Heart left ventricle (tissue), 16 donors: ENCODE measurements at regions not wholly inside any gene's neighbourhood (a gene's known extent, or its start where the extent isn't known, plus 50 kb on each side); places are given as distances from the start of the nearest gene placed in this dataset.

Experiments used
- ATAC-seq, 4 donors: fragments of 200-7000 bp; cut with Tn5 transposase; one replicate each; pipeline ENCODE4 v1.9.1; 2020 to 2022; ENCODE audit warnings: moderate library complexity in 4 of 4, mild to moderate bottlenecking in 3 of 4, moderate number of reproducible peaks in 1 of 4
- DNase-seq, 5 donors: peaks; one replicate each; pipeline ENCODE4 v3.0.0-alpha.2; 2020
- H3K27ac ChIP-seq, 12 donors: fragments of 200-600 bp; sonication (generic) in 4 of 12; one replicate each; pipeline versions ENCODE4 v1.5.0 to v1.8.0; 2016 to 2022; ENCODE audit warnings: mild to moderate bottlenecking in 2 of 12
- H3K27me3 ChIP-seq, 9 donors: fragments of 200-600 bp; sonication (generic) in 2 of 9; one replicate each; pipeline versions ENCODE4 v1.5.1 to v1.8.0; 2016 to 2022; ENCODE audit warnings: mild to moderate bottlenecking in 3 of 9
- H3K36me3 ChIP-seq, 9 donors: fragments of 200-600 bp; sonication (generic) in 2 of 9; one replicate each; pipeline versions ENCODE4 v1.5.0 to v1.8.0; 2018 to 2022; ENCODE audit warnings: mild to moderate bottlenecking in 2 of 9
- H3K4me1 ChIP-seq, 12 donors: fragments of 200-600 bp; sonication (generic) in 4 of 12; one replicate each; pipeline versions ENCODE4 v1.5.0 to v1.8.0; 2016 to 2022; ENCODE audit warnings: mild to moderate bottlenecking in 3 of 12
- H3K4me3 ChIP-seq, 12 donors: fragments of 200-600 bp; sonication (generic) in 4 of 12; one replicate each; pipeline versions ENCODE4 v1.5.0 to v1.8.0; 2017 to 2022; ENCODE audit warnings: mild to moderate bottlenecking in 9 of 12, moderate library complexity in 4 of 12
- H3K9me3 ChIP-seq, 12 donors: fragments of 200-600 bp; sonication (generic) in 4 of 12; one replicate each; pipeline versions ENCODE4 v1.5.0 to v1.8.0; 2016 to 2022; ENCODE audit warnings: mild to moderate bottlenecking in 1 of 12
- CTCF ChIP-seq, 12 donors: fragments of 200-600 bp; sonication (generic) in 4 of 12; IDR thresholded peaks; one replicate each; pipeline versions ENCODE4 v1.5.0 to v1.8.0; 2018 to 2022; ENCODE audit warnings: antibody characterized with exemption in 12 of 12, mild to moderate bottlenecking in 5 of 12
- POLR2A ChIP-seq, 2 donors: fragments of 450-650 bp; IDR thresholded peaks; one replicate each; pipeline ENCODE4 v1.6.1; 2017; ENCODE audit warnings: antibody characterized with exemption in 2 of 2, mild to moderate bottlenecking in 2 of 2, moderate library complexity in 2 of 2
- WGBS, 4 donors: extraction: QIAGEN DNeasy Blood & Tissue Kit in 2 of 4; methylation state at CpG; one replicate each; pipeline versions ENCODE4 v1.1.5 to v1.1.7; 2013 to 2018; 5-methylcytosine and 5-hydroxymethylcytosine counted together
- intact Hi-C, 10 donors: fragments of 100-400 bp; cut with DNase I; formaldehyde crosslinking; loops; one replicate each; pipeline versions ENCODE4 v1.11.1 to v1.14.2; 2022
- donor health status: ischemic (EF 13 %, LVEDD 7.1; RV severe dilation, severe dysfunction).
- donor health status: healthy with polysubstance abuse.
- donor health status: DM: no; HTN: yes; CAD: no.
- donor health status: DM: no; HTN: no; CAD: no.
- donor health status: ischemic (EF 25% LVEDD 6.9; RV normal size, moderate dysfunction).
- donor health status: ischemic (EF 25% LVEDD 5.7; RV mildly dilated, moderate dysfunction).
- donor health status: healthy.
- donor health status: DM: yes; HTN: yes; CAD: no.
- donor health status: ischemic (EF 35%, LVEDD 5.7; RV mildly dilated, moderate dysfunction).
- donor health status: nonischemic (EF 11% LVEDD 7.7; RV severe dilation, severe dysfunction).
- donor health status: DM: yes; HTN: yes; CAD: no.
- donor health status: PGD.
- donor health status: ischemic (EF 29% LVEDD 5.4; RV normal size, mild dysfunction).
- donor health status: nonischemic (EF 23%, LVEDD 6.1; RV moderate dilation, normal function).

- Histone ChIP-seq H3K9me3 (no peaks in the 10 kb centered on the region), H3K27ac (no peak overlapping the region), H3K4me3 (no peak overlapping the region), H3K36me3 (no peaks in the 10 kb centered on the region), H3K4me1 (peaks cover 0 to 19% (median 7%) of the 10 kb centered on the region in 12 donors), H3K27me3 (no peaks in the 10 kb centered on the region)
- intact Hi-C loops, result no loop called here
- DNase-seq (no peak), ATAC-seq (no peak)
- TF ChIP-seq CTCF (IDR thresholded peaks at IDR 0.05), result no peak
- no peak for TF ChIP-seq POLR2A (IDR thresholded peaks at IDR 0.05)
- 83 to 90% (median 85%) methylated on average over 4 of the region's 4 CpGs for WGBS, 4 donors
Observed at GRCh38 chr1:56137090-56137489, 442.3 kb downstream of the PLPP3 start.

- no peak for TF ChIP-seq POLR2A (IDR thresholded peaks at IDR 0.05)
- TF ChIP-seq CTCF (IDR thresholded peaks at IDR 0.05), result no peak
- intact Hi-C loops, result no loop called here
- Histone ChIP-seq H3K27me3 (no peaks in the 10 kb centered on the region), H3K27ac (no peak overlapping the region), H3K4me3 (no peak overlapping the region), H3K4me1 (peaks cover 0 to 25% (median 9%) of the 10 kb centered on the region in 12 donors), H3K36me3 (no peaks in the 10 kb centered on the region), H3K9me3 (no peaks in the 10 kb centered on the region)
- ATAC-seq (no peak), DNase-seq (no peak)
Observed at GRCh38 chr1:56135864-56136147, 443.6 kb downstream of the PLPP3 start.

DNA sequence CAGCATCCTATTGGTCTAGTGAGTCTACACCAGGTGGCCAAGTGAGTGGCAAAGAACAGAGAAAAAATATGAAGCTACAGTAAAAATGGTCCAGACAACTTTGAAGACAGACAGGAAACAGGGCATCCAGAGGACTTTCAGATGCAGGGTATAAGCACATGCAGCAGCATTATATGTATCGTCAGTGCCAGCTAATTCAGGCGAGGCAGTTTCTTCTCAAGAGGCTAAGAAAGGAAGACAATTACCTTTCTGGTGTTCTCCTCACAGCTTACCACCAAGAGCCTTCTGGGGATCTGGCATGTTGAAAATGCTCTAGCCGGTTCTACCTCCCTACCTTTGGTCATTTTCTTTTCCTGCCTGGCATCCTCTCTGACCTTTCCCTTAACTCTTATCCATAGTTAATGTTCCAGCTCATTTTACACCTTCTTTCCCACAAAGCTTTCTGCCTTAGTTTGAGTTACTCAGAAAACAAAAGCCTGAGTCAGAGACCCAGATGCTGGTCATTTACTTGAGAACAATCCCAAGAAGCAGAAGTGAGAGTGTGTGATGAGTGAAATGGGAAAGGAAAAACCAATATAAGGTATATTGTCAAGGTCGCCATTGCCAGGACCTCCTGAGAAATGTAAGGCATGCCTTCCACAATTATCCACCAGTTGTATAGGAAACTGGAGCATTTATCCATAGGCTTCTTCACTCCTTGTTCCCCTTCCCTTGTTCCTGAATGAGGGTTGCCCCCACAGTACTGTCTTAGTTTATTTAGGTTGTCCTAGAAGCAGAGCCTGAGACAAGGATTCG is 444.1 kb downstream of the PLPP3 start:
- no peak for ATAC-seq

More for the DNA sequence above, 444.1 kb downstream of the PLPP3 start:
- no peak for DNase-seq
- 90 to 94% (median 92%) methylated on average over 5 of the region's 5 CpGs for WGBS, 4 donors
- Histone ChIP-seq H3K4me1 (peaks cover 0 to 25% (median 9%) of the 10 kb centered on the region in 12 donors), H3K4me3 (no peak overlapping the region), H3K9me3 (no peaks in the 10 kb centered on the region), H3K36me3 (no peaks in the 10 kb centered on the region), H3K27me3 (no peaks in the 10 kb centered on the region), H3K27ac (no peak overlapping the region)
- intact Hi-C loops, result no loop called here
- TF ChIP-seq CTCF (IDR thresholded peaks at IDR 0.05) (no peak), POLR2A (IDR thresholded peaks at IDR 0.05) (no peak)
